ENCODE measurements at regions not wholly inside any gene's neighbourhood (a gene's known extent, or its start where the extent isn't known, plus 50 kb on each side); places are given as distances from the start of the nearest gene placed in this dataset.
"Not testable (repeated sequence)": the region's sequence is repeated elsewhere in the genome, so short reads cannot be mapped to it uniquely, and the experiment has no call there.

DNA sequence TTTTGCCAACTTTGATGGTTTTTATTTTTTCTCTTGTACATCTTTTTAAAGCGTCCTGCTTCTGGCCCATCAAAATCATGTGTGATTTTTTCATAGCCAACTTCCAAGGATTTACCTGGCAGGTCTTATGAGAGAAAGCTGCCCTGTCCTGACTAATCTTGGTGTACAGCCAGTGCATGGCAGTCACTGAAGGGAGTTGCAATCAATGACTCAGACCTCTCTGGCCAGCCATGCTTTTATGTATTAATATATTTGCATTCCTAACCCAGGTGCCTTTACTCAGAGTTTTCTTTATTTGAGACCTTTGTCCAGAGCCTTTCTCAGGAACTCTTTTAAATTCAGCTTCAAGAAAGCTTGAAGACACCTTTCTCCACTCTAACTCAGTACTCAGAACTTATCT is 691.5 kb upstream of the HTR2C start:
- no peak for DNase-seq

DNA sequence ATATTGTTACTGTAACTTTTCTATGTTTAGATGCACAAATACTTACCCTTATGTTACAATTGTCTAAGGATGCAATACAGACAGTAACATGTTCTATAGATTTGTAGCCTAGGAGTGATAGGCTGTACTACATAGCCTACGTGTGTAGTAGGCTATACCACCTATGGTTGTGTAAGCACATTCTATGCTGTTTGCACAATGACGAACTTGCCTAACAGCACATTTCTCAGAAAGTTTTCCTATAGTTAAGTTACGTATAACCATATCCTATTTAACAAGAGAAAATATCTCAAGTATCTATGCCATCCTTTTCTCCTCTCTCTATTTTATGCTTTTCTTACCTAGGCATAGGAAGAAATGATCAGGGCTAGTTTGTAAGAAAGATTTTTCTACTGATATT is 710.8 kb upstream of the HTR2C start:
- no peak for DNase-seq

DNA sequence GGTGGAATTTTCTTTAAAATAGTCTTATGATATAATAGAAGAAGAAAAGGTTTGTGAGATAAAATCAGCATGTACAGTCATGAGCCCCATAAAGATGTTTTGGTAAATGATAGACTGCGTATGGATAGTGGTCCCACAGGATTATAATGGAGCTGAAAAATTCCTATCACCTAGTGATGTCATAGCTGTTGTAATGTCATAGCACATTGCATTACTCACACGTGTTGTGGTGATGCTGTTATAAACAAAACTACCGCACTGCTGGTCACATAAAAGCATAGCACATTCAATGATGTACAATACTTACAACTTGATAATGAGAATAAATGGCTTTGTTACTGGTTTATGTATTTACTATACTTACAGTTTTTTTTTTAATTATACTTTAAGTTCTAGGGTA is 715.2 kb upstream of the HTR2C start:
- no peak for DNase-seq

DNA sequence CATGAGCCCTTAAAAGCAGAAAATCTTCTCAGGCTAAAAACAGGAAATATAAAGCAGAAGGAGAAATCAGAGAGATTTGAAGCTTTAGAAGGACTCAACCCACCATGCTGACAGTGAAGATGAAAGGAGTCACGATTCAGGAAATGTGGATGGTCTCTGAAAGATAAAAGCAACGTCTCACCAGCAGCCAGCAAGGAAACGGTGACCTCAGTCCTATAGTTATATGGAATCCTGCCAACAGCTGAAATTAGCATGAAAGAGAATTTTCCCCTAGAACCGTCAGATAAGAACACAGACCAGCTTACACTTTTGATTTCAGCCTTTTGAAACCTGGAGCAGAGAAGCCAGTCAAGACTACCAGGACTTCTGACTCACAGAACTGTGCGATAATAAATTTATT is 715.7 kb upstream of the HTR2C start:
- peak; percentile 1 for DNase-seq

- no peak for DNase-seq
Observed at GRCh38 chrX:113849408-113849807, 734.5 kb upstream of the HTR2C start.

GRCh38 chrX:113833096-113834055 is 750.5 kb upstream of the HTR2C start:
- peak; percentile 13 for DNase-seq

- no peak for DNase-seq
Observed at GRCh38 chrX:113828470-113828869, 755.4 kb upstream of the HTR2C start.

GRCh38 chrX:113818346-113818745 is 765.5 kb upstream of the HTR2C start:
- DNase-seq, result no peak

DNA sequence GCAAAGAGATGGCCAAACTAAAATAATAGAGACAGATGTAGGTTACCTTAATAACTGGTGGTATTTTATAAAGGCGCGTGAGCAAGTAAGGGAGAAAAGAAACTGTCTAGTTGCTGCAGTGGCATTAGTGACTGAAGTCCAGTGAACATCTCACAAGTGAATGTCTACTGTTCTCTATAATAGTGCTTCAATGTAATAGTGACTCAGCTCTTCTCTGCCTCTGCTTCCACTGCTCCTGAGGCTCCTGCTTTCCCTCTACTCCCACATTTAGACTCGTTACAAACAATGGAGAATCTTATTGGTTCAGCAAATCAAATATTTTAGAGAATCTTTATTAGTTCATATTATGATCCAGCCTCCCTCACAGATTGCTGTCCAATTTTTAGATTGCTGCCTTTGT is 779.1 kb upstream of the HTR2C start:
- DNase-seq, result no peak

GRCh38 chrX:113804291-113804690 is 779.6 kb upstream of the HTR2C start:
- no peak for DNase-seq

DNA sequence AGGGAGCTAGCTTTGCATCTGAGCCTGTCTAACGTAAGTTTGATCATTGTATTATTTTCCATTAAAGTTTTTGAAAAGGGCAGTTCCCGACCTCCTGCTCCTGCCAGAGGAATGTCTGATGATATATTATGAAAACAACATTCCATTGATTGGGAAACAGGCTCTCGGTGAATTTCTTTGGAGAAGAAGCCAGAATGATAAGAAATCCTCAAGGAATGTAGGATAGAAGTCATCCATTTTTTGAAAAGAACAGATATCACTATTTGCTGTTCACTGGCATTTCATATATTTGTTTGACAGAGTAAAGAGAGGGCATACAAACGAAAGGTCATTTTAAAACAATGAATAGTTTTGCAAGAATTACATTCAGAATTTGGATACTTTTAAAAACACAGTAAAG is 781.0 kb upstream of the HTR2C start:
- DNase-seq, result no peak

GRCh38 chrX:113800955-113801354 is 782.9 kb upstream of the HTR2C start:
- no peak for DNase-seq

GRCh38 chrX:113793563-113793962 is 790.3 kb upstream of the HTR2C start:
- DNase-seq, result peak; percentile 33

- DNase-seq, result no peak
Observed at GRCh38 chrX:113790987-113791386, 792.9 kb upstream of the HTR2C start.

GRCh38 chrX:113784754-113785153 is 799.1 kb upstream of the HTR2C start:
- not testable (repeated sequence) for DNase-seq

DNA sequence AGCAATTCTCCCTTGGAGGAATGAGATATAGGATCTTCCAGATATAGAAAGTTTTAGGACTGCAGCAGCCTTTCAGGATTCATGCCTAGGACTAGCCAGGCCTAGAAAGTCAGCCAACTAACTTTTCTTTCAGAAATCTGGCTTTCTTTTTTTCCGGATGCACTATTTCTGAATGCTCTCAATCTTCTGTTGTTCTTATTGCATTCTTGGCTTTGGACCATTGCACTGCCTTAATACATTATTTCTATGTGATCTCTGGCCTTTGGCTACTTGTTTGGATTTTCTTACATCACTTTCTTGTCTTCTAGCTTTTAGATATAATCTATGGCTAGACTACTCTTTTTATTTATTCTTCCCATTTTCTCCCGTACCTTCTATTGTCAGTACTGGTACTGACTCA is 813.1 kb upstream of the HTR2C start:
- no peak for DNase-seq

- no peak for DNase-seq
Observed at GRCh38 chrX:113770071-113770470, 813.8 kb upstream of the HTR2C start.

- DNase-seq, result no peak
Observed at GRCh38 chrX:113759422-113759821, 824.5 kb upstream of the HTR2C start.

DNA sequence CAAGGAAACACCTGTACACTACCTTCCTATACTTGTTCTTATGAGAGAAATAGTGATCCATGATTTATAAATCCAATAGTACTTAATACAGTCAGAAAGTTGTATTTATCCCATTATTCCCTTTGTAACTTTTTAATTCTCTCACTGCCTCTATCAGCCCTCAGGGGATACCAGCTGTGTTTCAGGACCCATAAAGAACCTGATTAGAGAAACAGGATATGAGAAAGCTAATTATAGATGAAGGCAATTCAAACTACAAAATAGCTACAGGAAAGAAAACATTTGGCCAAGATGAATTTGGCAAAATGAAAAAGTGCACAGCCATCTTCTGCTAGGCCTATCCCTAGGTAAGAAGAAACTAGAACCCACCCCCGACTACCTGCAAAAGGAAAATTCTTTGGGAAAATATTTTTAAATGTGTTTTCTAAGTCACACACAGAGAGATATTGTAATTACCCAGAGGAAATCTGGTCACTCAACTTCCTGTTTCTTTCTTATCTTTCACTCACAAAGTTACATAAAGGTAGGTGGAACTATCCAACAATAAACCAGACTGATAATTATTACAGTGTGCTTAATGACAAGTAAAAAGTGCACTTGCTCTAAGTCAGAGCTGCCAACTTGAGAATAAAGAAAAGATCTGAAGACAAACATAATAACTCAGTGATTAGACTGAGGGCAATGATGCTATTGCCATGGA is 836.5 kb upstream of the HTR2C start:
- no peak for DNase-seq

- no peak for DNase-seq
Observed at GRCh38 chrX:113743069-113743468, 840.8 kb upstream of the HTR2C start.

GRCh38 chrX:113741744-113742143 is 842.1 kb upstream of the HTR2C start:
- peak; percentile 11 for DNase-seq

DNA sequence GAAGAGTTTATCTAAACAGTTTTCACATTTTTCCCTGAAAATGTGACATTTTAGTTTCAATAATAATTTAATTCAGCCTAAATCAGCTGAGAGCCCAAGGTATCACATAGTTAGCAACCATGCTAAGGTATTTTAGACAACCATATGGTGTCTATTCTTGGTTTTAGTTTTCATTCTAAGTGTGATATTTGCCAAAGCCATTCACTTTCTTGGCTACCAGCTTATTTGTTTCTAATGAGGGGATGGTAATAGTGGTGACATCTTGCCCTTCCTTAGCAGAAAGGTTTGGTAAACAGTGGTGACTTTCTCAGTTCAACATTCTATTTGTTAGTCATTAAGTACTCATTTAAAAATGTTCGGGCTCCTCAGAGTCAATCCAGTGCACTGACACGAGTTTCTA is 854.9 kb upstream of the HTR2C start:
- no peak for DNase-seq

- no peak for DNase-seq
Observed at GRCh38 chrX:113726898-113727297, 857.0 kb upstream of the HTR2C start.

DNA sequence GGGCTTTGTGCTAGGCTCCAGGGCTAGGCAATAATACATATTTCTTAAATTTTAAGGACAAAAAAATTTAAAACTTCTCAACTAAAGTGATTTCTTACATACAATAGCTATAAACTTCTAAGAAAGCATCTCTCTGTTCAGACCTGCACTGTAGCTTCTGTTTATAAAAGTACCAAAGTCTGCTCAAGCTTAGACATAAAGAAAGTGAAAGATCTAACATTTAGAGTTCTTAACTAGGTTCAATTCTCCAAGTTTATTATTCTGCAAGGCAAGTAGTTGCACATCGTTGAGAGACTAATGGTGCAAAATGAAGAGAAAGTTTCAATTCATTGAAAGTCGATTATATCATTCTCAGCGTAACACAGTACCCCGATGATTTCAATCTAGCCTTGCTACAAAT is 857.4 kb upstream of the HTR2C start:
- no peak for DNase-seq

Data from eye (tissue), 1 donor.